ENCODE measurements at regions not wholly inside any gene's neighbourhood (a gene's known extent, or its start where the extent isn't known, plus 50 kb on each side); places are given as distances from the start of the nearest gene placed in this dataset.

GRCh38 chr5:113742176-113742575, 228.7 kb downstream of the YTHDC2 start:
- TF ChIP-seq POLR2AphosphoS5 (IDR thresholded peaks at IDR 0.05; ENCODE audit: low read depth, low read length): no peak
- TF ChIP-seq EZH2phosphoT487 (IDR thresholded peaks at IDR 0.05; ENCODE audit: borderline replicate concordance): no peak
- TF ChIP-seq CTCF (IDR thresholded peaks at IDR 0.05 in 2 of 3, conservative IDR thresholded peaks at IDR 0.05 in 1 of 3; ENCODE audit: borderline replicate concordance in 1 of 3, insufficient read depth in 1 of 3, low read depth in 2 of 3, low read length in 2 of 3): no peak
- no peak for TF ChIP-seq YY1 (IDR thresholded peaks at IDR 0.05; ENCODE audit: extremely low read depth, insufficient replicate concordance, low read depth, low read length)
- TF ChIP-seq JUND (IDR thresholded peaks at IDR 0.05): no peak
- no peak for TF ChIP-seq EGR1 (IDR thresholded peaks at IDR 0.05; ENCODE audit: low read depth)
- no peak for TF ChIP-seq ZBTB33 (IDR thresholded peaks at IDR 0.05; ENCODE audit: extremely low read depth, insufficient replicate concordance, low read length)
- no peak for TF ChIP-seq ZFX (IDR thresholded peaks at IDR 0.05)
- no peak for TF ChIP-seq ZNF274 (IDR thresholded peaks at IDR 0.05; ENCODE audit: low read depth, low read length)
- no peak for TF ChIP-seq POLR2A (IDR thresholded peaks at IDR 0.05; ENCODE audit: borderline replicate concordance, extremely low read depth, insufficient read depth, insufficient read length)
